IPS-NIHi7 (cell line): ENCODE measurements at regions not wholly inside any gene's neighbourhood (a gene's known extent, or its start where the extent isn't known, plus 50 kb on each side); places are given as distances from the start of the nearest gene placed in this dataset.

Source experiments
- DNase-seq: peaks from one replicate; pipeline ENCODE4 v3.0.0; 2012; ENCODE audit warnings: mixed read lengths; ENCODE audit errors: extremely low spot score

GRCh38 chr11:115700496-115700895 is 196.3 kb upstream of the CADM1 start:
- DNase-seq = no peak

DNA sequence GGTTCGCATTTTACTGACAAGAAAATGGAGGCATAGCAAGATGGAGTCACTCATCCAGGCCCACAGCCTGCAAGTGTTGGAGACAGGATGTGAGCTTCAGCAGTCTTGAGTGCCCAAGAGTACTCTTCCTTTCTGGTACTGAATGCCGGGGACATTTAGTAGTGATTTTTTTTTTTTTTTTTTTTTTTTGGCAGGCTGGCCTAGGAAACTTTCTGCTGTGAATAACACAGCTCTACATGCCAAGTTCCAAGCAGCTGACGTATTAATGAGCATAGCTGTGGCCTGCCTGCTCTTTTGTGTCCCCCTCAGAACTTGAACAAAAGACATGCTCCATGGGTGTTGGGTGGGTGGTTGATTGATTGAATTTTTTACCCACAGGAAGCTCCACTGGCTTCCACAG is 195.5 kb upstream of the CADM1 start:
- DNase-seq = no peak

- DNase-seq = no peak
Measured at GRCh38 chr11:115699326-115699725, 195.1 kb upstream of the CADM1 start.

DNA sequence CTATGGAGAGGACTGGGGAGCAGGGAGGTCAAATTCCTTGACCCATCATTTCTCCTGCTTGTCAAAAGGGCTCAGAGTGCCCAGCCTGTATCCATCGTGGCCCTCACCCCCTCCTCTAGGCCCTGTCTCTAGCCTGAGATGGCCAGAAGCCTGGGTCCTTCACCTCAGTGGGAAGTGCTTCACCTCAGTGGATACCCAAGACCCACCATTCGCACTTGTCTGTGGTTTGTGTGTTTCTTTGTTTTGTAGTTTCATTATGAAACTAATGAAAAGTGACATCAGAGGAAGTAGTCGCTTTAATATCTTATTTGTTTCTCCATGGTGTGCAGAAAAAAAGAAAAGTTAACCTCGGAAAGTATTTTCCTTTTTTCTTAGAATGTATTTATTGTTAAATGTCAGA is 194.0 kb upstream of the CADM1 start:
- DNase-seq = no peak

DNA sequence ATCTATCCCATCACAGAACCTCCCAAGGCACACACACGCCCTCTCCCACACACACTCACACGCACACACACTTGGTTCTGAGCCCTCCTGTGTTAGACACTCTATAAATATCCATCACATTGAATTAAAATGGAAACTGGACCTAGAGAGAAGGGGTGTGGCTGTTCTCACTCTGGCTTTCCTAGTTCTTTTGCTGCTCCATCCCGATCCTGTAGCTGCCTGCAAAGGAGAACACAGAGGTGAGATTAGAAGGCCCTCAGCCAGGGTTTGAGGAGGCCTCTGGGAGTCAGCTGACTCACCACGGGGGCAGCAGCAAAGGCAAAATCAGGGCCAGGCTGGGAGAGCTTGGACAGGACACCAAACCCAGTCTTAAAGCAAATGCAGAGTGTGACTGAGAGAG is 192.3 kb upstream of the CADM1 start:
- no peak for DNase-seq

DNA sequence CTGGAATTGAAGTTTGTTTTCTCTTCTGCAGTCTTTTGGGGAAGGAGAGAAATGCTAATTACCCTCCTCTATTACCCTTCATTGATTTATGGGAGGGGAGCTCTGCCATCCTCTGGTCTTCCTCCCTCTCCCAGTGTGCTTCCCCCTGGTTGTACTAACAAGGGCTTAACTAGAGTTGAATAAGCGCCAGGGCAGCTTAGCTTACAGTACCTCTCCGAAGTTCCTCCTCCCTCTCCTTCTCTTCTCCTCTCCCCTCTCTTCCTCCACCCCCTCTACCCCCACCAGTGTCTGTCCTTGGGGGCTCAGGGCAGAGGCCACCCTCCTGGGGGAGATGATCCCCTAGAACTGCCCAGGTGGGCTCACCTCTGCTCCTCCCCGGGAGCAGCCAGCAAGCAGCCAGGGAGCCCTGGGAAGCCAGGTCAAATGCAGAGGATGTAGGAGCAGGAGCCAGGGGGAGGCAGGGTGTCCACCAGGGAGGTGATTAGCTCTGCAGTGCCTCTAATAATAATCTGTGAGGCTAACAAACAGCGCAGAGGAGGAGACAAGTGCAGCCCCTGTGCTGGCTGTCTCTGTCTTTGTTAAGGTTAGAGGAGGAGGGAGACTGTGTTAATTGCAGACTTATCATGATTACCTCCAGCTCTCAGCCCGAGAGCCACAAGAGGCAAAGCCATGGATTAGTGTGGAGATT is 191.6 kb upstream of the CADM1 start:
- no peak for DNase-seq

GRCh38 chr11:115693002-115693401 is 188.8 kb upstream of the CADM1 start:
- no peak for DNase-seq

DNA sequence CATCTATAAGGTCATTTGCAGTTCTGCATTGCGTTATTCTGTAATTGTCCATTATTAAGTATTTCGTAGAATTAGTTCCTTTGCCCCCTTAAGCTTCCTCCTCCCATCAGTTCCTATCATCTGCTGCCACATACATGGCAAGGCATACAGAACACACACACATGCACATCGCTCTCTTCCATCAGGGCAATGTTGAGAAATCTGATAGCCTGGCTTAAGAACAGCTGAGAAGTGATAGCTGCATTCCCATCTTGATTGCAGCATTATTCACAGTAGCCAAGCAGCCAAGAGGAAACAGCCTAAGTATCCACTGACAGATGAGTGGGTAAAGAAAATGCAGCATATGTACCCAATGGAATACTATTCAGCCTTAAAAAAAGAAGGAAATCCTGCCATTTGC is 186.8 kb upstream of the CADM1 start:
- no peak for DNase-seq

GRCh38 chr11:115687934-115688333 is 183.7 kb upstream of the CADM1 start:
- DNase-seq = no peak

DNA sequence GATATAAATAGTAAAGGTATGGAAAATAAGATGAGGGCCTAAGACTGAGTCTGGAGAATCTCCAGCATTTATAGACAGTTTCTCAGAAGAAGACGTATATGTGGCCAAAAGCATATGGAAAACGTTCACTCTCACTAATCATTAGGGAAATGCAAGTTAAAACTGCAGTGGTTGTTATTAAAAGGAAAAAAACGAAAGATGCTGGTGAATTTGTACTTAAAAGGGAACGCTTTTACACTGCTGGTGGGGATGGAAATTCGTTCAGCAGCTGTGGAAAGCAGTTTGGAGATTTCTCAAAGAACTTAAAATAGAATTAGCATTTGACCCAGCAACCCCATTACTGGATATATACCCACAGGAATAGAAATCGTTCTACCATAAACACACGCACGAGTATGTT is 180.5 kb upstream of the CADM1 start:
- no peak for DNase-seq

DNA sequence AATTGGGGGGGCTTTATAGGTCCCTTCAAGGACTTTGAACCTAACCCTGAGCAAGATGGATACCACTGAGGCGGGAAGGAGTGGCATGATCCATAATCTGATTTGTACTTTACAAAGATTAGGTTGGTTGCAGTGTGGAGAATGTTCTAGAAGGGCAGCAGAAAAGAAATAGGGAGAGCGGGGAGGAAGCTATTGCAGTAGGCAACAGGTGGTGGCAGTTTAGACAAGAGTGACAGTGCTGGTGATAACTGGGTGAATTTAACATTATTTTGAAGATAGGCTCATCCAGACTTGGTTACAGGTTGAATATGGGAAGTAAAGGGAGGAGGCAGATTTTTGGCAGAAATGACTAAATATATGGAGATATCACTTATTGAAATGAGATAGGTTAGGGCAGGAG is 179.9 kb upstream of the CADM1 start:
- no peak for DNase-seq

DNA sequence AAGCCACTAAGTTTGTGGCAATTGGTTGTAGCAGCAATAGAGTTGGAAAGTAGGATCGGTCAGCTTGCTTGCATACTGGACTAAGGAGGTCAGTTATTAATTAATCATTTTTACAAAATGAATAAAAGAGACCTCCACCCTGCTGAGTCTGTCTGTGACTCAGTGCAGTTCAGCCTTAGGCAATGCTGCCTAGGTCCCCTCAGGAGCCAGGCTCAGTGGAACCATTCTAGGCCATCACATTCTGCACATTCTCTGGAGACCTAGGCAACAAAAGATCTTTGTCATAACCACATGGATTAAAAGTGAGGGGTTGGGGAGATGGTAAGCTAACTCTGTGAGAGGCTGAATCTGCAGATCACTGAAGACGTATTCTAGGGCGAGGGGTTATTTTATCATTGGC is 178.7 kb upstream of the CADM1 start:
- DNase-seq = no peak

DNA sequence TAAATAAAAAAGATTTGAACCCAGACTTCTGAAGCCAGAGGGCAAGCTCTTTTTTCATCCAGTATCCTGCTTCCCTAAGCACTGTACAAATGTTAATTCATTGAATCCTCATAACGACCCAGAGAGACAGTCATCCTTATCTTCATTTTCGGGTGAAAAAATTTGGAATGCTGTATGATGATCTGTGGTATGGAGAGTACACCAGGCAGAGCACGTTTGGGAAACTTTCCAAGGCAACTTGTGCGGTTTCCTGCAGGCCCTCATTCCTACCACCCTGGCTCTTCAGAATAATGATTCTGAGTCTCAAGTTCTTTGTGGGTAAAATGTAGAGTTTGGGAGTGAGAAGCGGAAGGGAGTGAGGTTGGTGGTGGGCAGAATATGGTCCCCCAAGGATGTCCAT is 177.9 kb upstream of the CADM1 start:
- DNase-seq = no peak

- DNase-seq = no peak
Measured at GRCh38 chr11:115679945-115680344, 175.7 kb upstream of the CADM1 start.

DNA sequence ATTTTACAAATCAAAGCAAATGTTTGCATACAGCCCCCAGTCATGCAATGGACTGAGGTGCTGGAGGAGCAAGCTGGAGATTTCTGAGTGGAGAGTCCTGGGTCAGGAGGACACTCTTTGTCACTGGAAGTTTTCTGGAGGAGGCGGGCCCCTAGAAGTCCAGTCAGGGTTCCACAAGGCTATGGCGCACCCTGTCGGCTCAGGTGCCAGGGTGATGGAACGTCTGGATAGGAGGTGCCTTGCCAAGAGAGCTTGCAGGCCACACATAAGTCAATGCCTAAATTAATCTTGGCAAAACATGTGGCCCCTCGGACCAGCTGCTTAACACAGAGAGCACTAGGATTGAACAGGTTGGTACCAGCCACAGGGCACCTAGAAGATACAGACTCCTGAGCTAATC is 174.7 kb upstream of the CADM1 start:
- DNase-seq = peak; percentile 77

DNA sequence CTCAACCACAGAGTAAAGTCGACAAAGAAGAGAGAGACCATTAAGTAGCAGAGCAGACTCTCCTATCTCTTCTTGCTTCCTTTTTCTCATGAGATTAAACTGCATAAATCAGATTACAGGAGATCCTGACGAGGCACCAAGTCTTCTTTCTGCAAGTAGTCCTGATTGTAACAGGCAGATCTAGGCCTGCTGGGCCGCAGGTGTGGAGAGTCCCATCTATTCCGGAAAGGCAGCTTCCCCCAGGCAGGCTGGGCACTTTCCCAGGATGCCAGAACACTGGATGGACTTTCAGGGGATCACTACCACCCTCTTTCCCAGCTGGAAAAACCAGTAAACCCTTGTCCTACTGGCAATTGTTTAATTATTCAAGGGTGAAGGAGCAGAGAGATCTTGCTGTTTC is 173.0 kb upstream of the CADM1 start:
- no peak for DNase-seq

DNA sequence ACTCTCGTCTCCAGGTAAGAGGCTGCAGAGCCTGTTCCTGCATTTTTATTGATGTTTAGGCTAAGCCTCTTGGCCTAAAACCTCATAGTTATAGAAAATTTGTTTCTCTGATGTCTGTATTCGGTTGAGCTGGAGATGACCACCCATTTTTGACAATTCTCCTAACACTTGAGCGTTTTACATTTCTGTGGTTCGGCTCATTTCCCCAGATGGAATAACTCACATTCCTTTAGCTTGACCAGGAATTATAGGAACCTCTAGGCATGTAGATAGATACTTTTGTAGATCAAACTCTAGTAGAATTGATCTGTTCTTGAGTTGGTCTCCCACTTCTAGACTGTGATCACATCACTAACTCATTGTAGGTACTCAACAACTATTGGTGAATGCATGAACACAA is 172.6 kb upstream of the CADM1 start:
- DNase-seq = no peak

DNA sequence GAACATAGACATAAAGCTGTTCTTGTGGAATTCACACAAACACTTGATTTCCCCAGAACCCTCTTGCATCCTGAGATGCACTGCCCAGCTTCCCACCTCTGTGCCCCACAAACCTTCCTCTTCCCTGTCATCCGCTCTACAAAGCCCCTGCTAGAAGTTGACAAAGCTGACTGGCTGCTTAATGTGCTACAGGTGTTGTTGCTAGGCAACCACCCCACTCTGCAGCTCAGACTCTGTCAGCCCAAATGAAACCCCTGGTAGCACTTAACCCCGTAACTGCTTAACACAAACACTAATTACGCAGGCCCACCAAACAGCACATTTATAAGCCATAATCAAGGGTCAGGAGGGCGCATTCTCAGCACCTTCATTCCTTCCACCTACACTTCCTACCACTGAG is 172.0 kb upstream of the CADM1 start:
- peak; percentile 42 for DNase-seq

- no peak for DNase-seq
Measured at GRCh38 chr11:115674937-115675544, 170.8 kb upstream of the CADM1 start.

DNA sequence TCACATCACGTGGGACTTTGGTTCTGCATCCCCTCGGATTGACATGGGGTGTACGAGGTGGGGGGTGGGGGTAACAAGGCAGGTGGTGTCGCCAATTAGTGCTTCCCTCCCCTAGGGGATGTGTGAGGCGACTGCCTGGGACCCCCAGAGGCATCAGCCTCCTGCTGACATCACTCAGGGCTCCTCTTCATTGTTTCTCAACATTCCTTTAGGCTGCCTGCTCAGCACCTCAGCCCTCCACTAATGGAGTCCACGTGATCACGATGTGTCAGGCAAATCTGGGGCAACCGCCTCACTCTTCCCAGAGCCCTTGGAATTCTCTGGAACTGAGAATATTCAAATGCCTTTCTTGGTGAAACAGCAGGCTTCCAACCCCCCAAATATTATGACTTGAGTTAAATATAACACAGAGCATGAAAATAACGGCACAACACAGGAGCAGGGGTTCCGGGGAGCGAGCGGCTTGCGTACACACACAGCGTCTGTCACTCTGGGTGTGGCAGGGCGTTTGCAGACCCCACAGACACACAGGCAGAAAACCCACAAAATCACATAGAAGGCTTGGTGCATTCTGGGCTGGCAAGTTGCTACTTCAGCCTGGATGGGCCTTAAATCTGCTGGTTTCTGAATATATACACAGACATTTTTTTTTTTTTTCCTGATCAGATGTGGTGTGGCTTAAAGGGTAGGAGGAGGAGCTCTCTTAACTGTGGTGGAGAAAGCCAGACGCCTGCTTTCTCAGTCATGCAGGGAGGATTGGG is 170.1 kb upstream of the CADM1 start:
- DNase-seq = no peak

GRCh38 chr11:115673720-115674119 is 169.5 kb upstream of the CADM1 start:
- no peak for DNase-seq

GRCh38 chr11:115672999-115673411 is 168.8 kb upstream of the CADM1 start:
- DNase-seq = no peak

DNA sequence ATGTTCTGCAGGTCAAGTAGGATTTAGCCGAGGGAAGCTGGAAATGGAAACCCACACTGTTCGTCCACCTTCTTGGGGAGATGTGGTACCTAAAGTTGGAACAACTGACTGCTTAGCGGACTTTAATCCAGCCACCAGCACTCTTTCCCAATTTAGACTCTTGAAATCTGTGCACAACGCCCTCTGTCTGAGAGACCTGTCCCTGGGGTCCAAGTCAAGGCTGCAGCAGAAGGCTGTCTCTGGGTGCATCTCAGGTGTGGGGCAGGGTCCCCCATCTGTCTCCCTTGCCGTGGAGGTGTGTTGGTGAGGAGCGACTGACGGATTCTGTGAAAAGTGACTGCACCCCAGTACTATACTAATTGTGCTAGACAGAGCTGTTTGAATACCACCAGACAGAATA is 168.2 kb upstream of the CADM1 start:
- DNase-seq = no peak
